NCI-H2227 treated with DMSO at 0.1 percent for 48 hours (cell line): ENCODE measurements at regions not wholly inside any gene's neighbourhood (a gene's known extent, or its start where the extent isn't known, plus 50 kb on each side); places are given as distances from the start of the nearest gene placed in this dataset.
"Not testable (repeated sequence)": the region's sequence is repeated elsewhere in the genome, so short reads cannot be mapped to it uniquely, and the experiment has no call there.

Source experiments
- DNase-seq: peaks from one replicate; lab custom pipeline; 2025; lab: John Stamatoyannopoulos, UW

DNA sequence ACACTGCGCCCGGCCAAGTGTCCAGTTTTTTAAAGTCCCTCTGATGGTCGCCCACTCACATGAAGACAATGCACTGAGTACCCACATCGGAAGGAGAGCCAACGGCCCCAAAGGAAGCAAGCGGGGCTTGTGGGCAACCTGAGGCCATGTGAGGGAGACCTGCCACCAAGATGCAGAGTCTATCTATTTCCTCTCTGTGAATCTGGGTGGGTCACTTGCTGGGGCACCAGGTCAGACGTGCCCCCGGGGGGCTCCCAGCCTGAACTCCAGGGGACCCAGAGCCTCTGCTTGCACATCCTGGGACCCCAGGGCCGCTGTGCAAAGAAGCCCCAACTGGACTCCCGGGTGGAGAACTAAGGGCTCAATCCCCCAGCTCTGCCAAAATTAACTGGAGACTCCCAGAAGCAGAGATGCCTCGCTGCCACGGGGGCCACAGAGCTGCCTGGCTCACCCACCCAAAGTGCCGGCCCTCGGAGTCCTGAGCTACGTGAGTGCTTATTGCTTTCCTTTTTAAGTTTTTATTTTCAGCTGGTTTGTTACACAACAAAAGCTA, 106.4 kb downstream of the BRD1 start:
- DNase-seq = no peak

DNA sequence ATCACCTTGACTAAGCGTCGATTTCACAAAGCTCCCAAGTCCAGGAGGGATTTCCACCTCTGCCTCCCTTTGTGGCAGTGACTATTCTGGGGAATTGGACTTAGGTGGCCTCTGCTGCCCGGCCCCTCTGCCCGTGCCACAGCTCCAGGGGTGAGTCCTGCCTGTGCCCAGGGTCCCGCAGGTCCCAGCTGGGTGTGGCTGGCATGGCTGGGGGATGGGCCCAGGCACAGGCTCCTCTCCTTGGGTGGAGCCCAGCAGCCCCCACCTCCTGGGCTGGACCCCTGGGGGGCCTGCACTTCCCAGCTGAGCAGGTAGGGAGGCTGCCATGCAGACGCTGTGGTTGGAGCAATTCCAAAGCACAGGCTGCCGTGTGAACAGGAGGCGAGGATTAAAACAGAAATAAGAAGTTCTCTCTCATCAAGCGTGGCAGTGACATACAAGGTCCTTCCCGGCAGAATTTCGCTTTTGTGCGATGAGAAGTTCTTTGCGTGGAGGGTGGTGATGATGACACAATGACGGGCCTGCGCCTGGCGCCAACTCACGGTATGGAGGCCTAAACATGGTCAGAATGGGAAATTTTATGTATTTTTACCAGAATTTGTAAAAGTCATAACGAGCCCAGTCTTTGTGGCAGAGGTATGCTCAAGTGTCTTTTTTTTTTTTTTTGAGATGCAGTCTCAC, 107.3 kb downstream of the BRD1 start:
- no peak for DNase-seq

DNA sequence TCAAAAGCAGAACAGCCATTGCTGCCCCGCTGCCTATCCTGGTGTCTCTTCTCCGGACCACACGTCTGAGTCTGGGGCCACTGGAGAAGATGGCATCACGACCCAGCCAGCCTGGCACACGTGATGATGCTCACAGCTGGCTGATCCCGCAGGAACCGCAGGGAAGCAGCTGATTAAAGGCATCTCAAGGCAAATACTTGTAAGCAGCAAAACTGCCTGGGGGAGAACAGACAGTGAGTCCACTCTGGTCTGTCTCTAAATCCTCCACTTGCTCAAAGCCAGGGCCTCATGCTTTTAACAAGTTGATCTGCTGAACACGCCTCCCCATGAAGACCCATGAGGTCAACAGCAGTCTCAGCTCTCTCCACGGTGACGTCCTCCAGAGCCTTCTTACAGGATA, 108.6 kb downstream of the BRD1 start:
- no peak for DNase-seq

DNA sequence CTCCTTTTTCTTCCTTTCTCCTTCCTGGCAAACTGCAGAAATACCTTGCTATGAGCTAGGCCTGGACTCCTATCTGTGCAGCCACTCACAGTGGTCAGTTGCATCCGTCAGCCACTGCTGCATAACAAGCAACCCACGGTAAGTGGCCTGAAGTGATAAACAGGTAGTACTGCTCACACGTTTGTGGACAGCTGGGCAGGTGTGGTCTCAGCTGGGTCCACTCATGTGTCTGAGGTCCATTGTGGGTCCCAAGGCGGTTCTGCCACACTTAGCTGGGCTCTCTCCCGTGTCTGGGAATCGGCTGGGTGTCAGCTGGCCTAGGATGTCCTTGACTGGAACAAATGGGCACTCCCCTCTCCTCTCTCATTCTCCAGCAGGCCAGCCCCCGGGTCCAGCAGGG, 109.3 kb downstream of the BRD1 start:
- no peak for DNase-seq

DNA sequence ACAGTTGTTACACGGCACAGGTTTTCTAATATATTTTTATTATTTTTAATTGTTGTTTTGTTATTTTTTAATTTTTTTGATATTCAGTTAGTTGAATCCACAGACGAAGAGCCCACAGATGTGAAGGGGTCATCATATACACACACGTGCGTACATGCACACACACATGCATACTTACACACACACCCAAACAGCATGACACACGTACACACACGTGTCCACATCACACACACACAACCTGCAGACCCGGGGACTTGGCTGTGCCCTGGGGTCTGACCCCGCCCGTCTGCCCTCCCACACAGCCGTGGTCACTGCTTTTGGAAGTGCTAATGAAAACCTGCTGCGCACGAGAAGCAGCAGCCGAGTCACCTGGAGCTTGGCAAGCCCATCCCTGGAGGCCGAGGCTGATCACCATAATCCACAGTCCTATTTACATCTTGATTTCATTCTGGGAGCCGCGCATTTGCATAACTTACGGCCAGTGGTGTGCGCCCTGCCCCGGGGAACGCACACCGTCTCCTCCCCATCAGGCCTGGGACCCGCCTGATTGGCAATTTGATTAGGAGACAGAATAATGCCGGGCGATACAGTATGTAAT, 110.3 kb downstream of the BRD1 start:
- DNase-seq = no peak

DNA sequence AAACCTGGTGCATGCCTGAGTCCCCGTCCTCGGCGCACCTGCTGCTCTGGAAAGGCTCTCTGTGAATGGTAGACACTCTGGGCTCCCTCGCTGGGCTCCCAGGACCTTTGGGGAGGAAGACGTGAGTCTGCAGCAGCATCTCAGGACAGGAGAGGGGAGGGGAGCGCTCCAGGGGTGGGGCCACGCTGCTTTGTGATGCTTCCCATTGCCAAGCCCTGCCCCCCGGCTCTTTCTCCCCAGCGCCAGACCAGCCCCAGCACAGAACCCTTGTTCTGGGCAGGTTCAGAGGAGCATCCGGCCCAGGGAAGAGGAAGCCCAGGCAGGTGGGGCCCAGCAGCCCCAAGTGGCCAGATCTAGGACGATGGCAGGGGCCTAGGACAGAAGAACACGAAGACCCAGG, 111.2 kb downstream of the BRD1 start:
- DNase-seq = no peak

DNA sequence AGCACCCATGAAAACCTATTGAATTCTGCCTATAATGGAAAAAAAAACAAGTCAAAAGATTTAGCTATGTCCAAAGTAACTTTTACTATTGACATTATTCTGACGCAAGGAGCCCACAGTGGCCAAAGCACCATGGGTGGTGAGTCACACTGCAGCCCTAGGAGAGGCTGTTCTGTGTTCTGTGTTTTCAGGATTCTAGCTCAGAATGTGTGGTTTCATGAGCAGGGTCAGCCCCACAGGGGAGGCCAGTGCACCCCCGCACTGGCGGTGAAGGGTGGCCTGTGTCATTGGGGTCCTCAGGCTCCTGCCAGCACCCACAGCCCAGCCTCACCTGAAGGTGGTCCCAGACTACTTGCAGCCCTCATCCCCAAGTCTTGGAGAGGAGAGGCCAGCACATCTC, 112.2 kb downstream of the BRD1 start:
- DNase-seq = no peak

DNA sequence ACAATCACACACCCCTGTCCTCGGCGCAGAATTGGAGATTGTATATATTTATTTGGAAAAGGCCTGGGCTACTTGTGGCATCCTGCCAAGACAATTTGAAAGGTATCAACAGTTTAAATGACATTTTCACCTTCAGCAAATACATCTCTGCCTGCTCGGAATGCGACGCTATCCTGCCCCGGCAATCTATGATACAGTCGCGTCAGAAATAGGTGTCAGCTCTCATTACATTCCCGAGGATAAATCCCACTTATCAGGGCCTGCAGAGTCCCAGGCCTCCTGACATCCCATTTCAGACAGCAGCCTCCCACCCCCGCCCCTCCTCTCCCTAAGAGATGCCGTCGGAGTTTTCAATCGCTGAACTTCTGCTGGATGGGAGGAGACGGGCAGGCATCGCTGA, 114.7 kb downstream of the BRD1 start:
- no peak for DNase-seq

DNA sequence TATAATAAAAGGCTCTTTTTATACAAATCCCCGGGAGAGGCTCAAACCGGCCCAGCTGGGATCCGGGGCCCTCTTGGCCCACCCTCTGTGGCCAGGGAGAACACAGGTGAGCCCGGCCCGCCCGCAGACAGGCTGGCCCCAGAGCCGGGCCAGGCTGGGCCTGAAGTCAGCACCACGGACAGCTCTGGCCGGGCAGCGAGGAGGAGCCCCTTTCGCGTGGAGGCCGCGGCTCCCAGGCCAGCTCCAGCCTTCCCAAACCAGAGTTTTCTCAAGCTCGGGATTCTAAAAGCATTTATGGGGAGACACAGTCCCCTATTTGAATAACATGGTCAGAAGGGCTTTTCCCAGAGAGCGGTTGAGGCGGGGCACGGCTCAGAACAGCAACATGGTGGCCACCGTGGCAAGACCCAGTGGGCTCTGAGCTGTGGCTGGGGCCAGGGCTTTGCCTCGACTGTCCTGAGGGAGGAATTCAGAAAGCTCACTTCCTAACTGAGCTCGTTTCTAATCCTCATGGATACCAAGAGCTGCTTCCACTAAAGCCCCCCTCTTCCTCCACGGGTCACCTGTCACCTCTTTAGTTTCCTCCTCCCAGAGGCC, 115.4 kb downstream of the BRD1 start:
- no peak for DNase-seq

DNA sequence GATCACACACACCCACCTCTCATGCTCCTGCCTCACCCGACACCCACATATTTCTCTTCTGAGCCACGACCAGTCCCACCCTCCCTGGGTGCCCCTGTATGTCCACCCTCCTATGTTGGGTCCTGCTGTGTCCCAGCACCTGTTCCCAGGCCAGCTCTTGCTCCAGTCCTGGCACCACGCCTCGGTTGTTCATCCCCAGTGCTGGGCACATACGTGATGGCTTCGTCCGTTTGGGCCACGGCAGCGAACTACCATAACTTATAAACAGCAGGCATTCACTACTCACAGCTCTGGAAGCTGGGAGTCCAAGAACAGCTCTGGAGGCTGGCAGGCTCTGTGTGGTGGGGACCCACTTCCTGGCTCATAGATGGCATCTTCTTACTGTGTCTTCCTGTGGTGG, 116.9 kb downstream of the BRD1 start:
- no peak for DNase-seq

DNA sequence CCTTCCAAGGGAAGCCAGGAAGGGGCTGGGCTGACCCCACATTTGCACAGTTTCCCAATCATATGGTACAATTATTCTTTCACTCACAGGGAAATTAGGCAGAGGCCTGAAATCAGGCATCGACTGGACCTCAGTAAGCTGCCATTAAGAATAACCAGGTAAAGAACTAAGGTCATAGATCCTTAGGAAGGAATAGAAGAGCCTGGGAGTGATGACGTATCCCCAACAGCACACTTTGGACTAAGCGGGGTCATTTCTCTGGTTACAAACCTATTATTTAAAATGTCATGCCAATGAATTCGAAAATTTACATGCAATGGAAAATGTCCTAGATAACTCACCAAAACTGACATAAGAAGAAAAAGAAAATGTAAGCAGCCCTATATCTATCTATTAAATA, 118.2 kb downstream of the BRD1 start:
- DNase-seq = no peak

DNA sequence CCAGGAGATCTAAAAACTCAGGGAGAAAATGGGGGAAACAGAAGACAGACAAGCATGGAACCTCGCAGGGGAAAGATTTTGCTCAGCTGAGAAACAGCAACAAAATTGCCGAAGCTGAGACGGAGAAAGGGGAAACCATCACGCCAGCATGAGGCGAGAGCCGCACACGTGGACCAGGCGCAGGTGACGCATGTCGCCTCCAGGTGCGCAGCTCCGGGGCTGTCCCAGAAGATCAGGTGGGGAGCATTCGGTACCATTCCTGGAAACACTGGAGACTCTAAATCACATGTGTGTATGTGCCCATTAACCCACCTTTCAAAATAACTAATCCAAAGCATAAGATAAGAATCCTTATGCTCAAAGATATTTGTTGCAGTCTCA, 121.7 kb downstream of the BRD1 start:
- no peak for DNase-seq

DNA sequence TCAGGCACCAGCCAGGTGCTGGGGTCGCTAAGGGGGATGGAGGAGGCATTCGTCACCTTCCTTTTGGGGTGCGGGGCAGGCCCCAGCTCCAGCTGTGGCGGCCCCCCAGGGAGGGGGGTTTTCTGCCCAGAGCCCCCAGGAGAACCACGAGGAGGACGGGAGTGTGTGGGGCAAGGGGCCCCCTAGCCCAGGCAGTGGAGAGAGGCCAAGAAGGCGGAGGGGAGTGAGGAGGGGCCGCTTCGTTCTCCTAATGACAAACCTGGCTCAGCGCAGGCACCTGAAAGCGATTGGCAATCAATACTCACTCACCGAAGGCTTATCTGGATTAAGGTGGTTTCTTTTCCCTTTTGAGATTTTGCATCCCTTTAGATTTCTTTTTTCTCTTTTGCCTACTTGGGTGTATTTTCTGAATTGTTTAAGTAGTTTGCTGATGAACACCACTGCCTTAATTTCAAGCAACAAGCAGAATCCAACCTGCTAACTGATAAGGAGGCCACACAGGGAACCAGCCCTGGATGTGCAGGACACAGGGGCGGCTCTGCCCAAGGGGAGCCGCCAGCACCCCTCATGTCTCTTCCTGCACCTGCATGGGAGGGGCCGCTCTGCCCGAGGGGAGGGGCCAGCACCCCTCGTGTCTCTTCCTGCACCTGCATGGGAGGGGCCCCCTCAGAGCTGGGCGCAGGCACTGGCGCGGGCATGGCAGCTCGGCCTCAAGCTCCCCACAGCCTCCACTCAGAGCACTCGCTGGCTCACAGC, 122.3 kb downstream of the BRD1 start:
- no peak for DNase-seq

DNA sequence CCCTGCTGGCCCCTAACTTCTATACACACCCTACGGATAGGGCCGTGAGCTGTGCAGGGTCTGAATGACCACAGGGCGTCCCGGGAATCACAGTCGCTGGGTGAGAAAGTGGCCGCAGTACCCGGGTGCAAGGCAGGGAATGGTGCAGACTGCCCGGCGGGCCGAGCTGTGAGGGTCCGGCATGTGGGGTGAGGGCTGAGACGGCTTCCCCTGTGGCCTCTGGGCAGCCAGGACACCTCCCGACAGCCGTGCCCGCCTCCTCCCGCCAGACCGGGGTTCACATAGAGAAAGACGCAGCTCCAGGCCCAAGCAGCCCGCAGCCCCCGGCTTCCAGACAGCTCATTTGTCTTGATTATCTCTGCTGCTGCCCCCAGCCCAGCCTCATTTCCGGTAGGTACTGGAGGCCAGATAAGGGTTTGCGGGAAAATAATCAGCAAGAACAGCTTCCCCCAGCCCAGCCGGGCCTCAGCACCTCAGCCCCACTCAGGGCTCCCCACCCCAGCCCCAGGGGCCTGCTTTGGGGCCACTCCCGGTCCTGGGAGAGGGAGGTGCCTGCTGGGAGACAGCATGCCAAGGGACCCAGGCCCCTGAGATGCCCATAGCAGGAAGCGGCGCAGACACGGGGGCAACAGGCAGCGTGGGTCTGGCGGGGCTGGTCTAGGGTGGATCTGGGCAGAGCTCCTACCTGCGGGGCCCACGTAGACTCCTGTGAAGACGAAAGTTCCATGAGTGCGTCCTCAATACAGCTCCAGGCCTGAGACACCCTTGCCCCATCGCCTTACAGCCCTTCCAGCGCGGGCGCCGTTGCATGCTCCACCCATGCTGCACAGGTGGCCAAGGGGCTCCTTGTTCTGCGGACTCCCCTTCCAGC, 123.1 kb downstream of the BRD1 start:
- no peak for DNase-seq

DNA sequence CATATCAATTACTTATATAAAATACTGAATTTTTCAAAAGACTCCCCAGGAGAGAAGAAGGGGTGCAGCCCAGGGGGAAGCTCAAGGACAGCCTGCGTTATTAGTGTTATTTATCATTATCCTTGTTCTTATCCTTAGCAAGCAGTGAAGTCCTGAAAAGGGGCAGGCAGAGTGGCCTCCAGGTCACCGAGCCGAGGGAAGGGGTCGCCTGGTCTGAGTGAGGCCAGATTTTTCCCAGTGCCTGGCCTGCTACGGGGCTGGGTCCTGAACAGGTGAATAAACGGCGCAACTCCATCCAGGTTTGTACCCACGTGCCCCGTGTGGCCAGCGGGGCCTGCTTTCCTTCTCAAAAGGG, 123.7 kb downstream of the BRD1 start:
- DNase-seq = no peak

DNA sequence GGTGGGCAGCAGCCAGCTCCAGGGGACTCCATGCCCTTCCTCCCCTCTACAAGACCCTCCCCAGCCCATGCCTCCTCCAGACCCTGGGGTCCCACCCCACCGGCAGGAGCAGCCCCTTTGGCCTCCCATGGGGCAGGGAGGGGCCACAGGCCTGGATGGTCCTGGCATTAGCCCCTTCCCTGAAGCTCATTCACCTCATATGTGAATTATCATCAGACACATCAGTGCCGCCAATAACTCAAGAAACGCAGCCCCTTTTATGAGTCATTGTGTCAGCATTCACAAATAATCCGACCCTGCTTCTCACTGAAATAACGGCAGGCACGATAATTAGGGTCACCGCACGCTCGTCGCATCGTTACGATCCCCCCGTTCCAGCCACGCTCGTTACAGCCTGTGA, 124.2 kb downstream of the BRD1 start:
- no peak for DNase-seq

DNA sequence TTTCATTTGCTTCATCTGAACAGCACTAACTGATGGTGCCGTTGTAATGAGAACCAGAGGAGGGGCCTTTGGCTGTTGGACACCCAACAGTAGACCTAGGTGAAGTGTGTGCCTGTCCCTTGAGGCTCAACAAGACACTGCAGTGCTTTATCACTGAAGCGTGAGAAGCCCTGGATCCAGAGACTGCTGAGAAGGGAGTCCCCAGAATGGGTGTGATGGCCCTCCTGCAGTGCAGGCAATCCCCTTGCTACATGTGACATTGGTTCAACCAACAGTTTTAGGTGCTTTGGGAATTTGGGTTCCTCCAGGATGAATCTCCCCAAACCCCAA, 125.6 kb downstream of the BRD1 start:
- no peak for DNase-seq

DNA sequence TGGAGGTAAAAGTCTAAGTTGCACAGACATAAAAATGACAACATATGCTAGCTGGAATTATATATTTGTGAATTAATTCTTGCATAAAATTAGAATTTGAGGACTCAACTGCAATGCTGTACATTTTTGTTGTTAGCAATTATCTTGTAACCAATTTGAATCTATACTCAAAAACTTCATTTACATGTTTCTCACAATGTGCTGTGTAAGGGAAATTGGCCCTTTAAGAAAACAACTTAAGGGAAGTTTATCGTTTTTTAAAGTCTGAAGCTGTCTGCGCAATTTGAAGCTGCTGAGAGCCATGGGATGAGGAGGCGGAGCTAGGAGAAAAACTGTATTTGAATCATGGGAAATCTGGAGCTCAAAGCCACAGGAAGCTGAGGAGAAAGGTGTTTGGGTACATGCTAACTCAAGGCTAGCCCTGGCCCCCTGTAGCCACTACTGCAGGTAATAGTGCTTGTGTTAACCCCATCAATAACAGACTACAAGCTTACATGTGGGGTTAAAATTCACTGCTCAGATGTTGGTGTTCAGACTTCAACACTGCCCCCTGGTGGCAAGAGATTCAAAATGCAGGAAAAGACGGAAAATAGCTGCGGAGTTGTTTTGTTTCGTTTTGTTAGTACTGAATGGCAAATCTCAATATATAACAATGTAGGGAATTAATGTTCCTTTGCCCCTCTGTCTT, 126.1 kb downstream of the BRD1 start:
- DNase-seq = no peak

DNA sequence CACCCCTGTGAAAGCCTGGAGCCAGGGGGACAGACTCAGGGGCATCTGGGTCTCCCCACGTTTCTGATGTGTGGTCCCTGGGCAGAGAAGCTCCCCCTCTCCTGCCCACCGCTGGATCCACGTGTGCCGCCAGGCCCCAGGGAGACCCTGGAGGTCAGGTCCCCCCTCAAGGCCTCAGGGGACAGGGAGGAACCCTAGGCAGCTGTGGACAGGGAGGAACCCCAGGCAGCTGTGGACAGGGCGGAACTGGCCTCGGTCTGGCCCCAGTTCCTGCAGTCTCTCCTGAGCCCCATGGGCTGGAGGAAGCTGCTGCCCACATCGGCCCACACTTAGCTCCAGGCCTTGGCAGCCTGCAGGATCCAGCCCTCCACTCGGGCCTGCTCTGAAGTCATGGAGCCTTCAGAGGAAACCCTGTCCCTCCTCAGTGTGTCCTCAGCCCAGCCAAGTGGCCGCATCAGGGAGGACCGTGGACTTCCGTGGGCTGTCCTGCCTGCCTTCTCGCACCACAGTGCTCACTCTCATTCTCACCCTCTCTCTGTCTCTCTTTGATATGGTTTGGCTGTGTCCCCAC, 127.7 kb downstream of the BRD1 start:
- DNase-seq = no peak

DNA sequence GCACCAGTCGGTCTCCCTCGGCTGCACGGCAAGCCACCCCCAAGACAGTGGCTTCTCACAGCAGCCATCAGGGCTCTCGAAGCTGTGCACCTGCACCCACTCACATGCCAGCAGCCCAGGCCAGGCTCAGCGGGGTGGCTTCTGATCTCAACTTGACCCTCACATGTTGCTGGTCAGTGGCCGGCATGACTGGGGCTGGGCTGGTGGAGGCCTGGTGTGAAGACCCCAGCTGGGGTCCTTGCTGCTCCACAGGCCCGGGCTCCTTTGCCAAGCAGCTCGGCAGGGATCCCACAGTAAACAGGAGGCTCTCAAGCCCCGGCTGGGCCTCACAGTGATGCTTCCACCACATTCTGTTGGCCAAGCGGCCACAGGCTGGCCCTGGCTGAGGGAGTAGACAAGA, 128.2 kb downstream of the BRD1 start:
- no peak for DNase-seq

DNA sequence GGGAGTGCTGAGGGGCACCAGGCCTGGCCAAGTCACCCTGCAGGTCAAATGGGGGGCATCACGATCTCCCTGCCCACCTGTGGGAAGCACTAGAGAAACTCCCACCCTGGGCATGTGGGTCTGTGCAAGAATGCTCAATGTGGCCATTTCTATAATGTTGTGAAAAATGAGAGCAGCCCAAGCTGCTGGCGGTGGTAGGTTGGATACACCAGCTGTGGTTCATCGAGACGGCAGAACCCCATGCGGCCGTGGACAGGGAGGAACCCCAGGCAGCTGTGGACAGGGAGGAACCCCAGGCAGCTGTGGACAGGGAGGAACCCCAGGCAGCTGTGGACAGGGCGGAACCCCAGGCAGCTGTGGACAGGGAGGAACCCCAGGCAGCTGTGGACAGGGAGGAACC, 129.1 kb downstream of the BRD1 start:
- DNase-seq = not testable (repeated sequence)
